ENCODE measurements at regions not wholly inside any gene's neighbourhood (a gene's known extent, or its start where the extent isn't known, plus 50 kb on each side); places are given as distances from the start of the nearest gene placed in this dataset.

GRCh38 chr2:41597680-41598079, 450.1 kb upstream of the PKDCC start:
- H3K4me1 ChIP-seq: peaks cover 0 to 37% (median 26%) of the 10 kb centered on the region in 9 donors
- DNase-seq: no peak
- H3K9me3 ChIP-seq: no peaks in the 10 kb centered on the region
- intact Hi-C loops (cut with DNase I): loop anchor here in 1 of 10 donors (10.0 kb wide), 1 partner anchor 173 kb away; no protein-coding TSS in a partner anchor
- no peaks in the 10 kb centered on the region for H3K27me3 ChIP-seq
- H3K27ac ChIP-seq: peak overlapping the region in 9 of 10 donors; percentile 18 to 85 (median 75)
- ATAC-seq: peak in 6 of 8 donors; percentile 51 to 79 (median 67)
- H3K36me3 ChIP-seq: no peaks in the 10 kb centered on the region
- no peak overlapping the region for H3K4me3 ChIP-seq
- TF ChIP-seq CTCF (IDR thresholded peaks at IDR 0.05): no peak
- 31% methylated on average over 2 of the region's 2 CpGs for WGBS, 2 donors

GRCh38 chr2:41598161-41598894, 449.5 kb upstream of the PKDCC start:
- intact Hi-C loops (cut with DNase I): loop anchor here in 1 of 10 donors (10.0 kb wide), 1 partner anchor 174 kb away; no protein-coding TSS in a partner anchor
- peak overlapping the region in 9 of 10 donors; percentile 18 to 85 (median 75) for H3K27ac ChIP-seq
- H3K36me3 ChIP-seq: no peaks in the 10 kb centered on the region
- ATAC-seq (peak; percentile 78 to 95 (median 90)), DNase-seq (peak in 1 of 2 donors; percentile 12)
- peaks cover 0 to 6% (median 0%) of the 10 kb centered on the region in 11 donors for H3K9me3 ChIP-seq
- no peaks in the 10 kb centered on the region for H3K27me3 ChIP-seq
- peaks cover 0 to 37% (median 26%) of the 10 kb centered on the region in 9 donors for H3K4me1 ChIP-seq
- WGBS, 2 donors: 23 to 41% methylated on average over 5 of the region's 5 CpGs
- no peak for TF ChIP-seq CTCF (IDR thresholded peaks at IDR 0.05)
- H3K4me3 ChIP-seq: no peak overlapping the region

GRCh38 chr2:41600460-41600859, 447.4 kb upstream of the PKDCC start:
- peaks cover 0 to 8% (median 0%) of the 10 kb centered on the region in 11 donors for H3K9me3 ChIP-seq
- peaks cover 0 to 37% (median 26%) of the 10 kb centered on the region in 9 donors for H3K4me1 ChIP-seq
- intact Hi-C loops (cut with DNase I): no loop called here
- no peak for ATAC-seq
- no peak for DNase-seq
- no peak overlapping the region for H3K4me3 ChIP-seq
- no peaks in the 10 kb centered on the region for H3K27me3 ChIP-seq
- TF ChIP-seq CTCF (IDR thresholded peaks at IDR 0.05): no peak
- no peaks in the 10 kb centered on the region for H3K36me3 ChIP-seq
- H3K27ac ChIP-seq: no peak overlapping the region

- H3K36me3 ChIP-seq: no peaks in the 10 kb centered on the region
- intact Hi-C loops (cut with DNase I): no loop called here
- TF ChIP-seq CTCF (IDR thresholded peaks at IDR 0.05): no peak
- DNase-seq: peak in 1 of 2 donors; percentile 32
- ATAC-seq: peak in 1 of 8 donors; percentile 21
- peaks cover 0 to 32% (median 21%) of the 10 kb centered on the region in 9 donors for H3K4me1 ChIP-seq
- no peak overlapping the region for H3K4me3 ChIP-seq
- no peak overlapping the region for H3K27ac ChIP-seq
- H3K27me3 ChIP-seq: no peaks in the 10 kb centered on the region
- H3K9me3 ChIP-seq: peaks cover 0 to 8% (median 0%) of the 10 kb centered on the region in 11 donors
- 41 to 56% methylated on average over 2 of the region's 2 CpGs for WGBS, 2 donors
These were observed 445.5 kb upstream of the PKDCC start for GRCh38 chr2:41602341-41602740.

All from heart right ventricle (tissue), 16 donors.